HCT116 (cell line): ENCODE measurements at regions not wholly inside any gene's neighbourhood (a gene's known extent, or its start where the extent isn't known, plus 50 kb on each side); places are given as distances from the start of the nearest gene placed in this dataset.

Experiments
- ATAC-seq: fragments of 200-7000 bp; cut with Tn5 transposase; 2 replicates; pipeline ENCODE4 v1.9.1; 2020; ENCODE audit warnings: mild to moderate bottlenecking, moderate library complexity
- BruUV-seq: library from RNA; stranded (reverse); fragments of 400-500 nt; replicated peaks from 2 replicates; lab custom pipeline; 2021; lab: Mats Ljungman, UMichigan
- CTCF ChIA-PET: fragments of 300-600 bp; sonication (Branson Sonifier 250); formaldehyde crosslinking; loops from one replicate; lab custom pipeline; 2021; ENCODE audit warnings: antibody characterized with exemption; lab: Charles Lee
- POLR2A ChIA-PET: fragments of 300-600, 350-600 bp; sonication (Branson Sonifier 250); formaldehyde crosslinking; loops from one replicate; lab custom pipeline; 2021; ENCODE audit warnings: antibody characterized with exemption; lab: Charles Lee
- RAD21 ChIA-PET, 2 experiments: fragments of 300-600 bp; sonication (Branson Sonifier 250); formaldehyde crosslinking; loops; one replicate each; lab custom pipeline; 2023; ENCODE audit warnings: low total read pairs in 2 of 2; ENCODE audit not compliant: uncharacterized antibody in 2 of 2, unreplicated experiment in 2 of 2, low non-redundant PET in 1 of 2; lab: Charles Lee
- DNase-seq: peaks from one replicate; pipeline ENCODE4 v3.0.0-alpha.2; 2010; ENCODE audit warnings: low read depth, low spot score
- H2AFZ ChIP-seq: fragments of 200-600 bp; shearing (Covaris generic), sonication (generic); 2 replicates; pipeline ENCODE4 v1.6.1; 2017; ENCODE audit warnings: low read depth, mixed run types, mixed read lengths, antibody characterized with exemption, low read length; ENCODE audit not compliant: poor library complexity, severe bottlenecking
- H3K27ac ChIP-seq: 2 replicates; pipeline ENCODE4 v1.5.1; 2012; ENCODE audit warnings: low read depth, low read length
- H3K27me3 ChIP-seq: fragments of 200-600 bp; sonication (generic); 2 replicates; pipeline ENCODE4 v1.6.1; 2016; ENCODE audit warnings: mixed run types, low read length, mixed read lengths; ENCODE audit not compliant: insufficient read depth
- H3K36me3 ChIP-seq, 2 experiments: fragments of 200-500 bp in 1 of 2; fragments of 200-600 bp in 1 of 2; sonication (Bioruptor generic) in 1 of 2; sonication (generic) in 1 of 2; 2 replicates each; pipeline versions ENCODE4 v1.5.1 to v1.6.1; 2014 to 2016; ENCODE audit warnings: low read length in 2 of 2, inconsistent platforms in 1 of 2, mixed read lengths in 1 of 2, mixed run types in 1 of 2; ENCODE audit not compliant: insufficient read depth in 2 of 2, control insufficient read depth in 1 of 2
- H3K4me1 ChIP-seq, 2 experiments: fragments of 200-600 bp in 1 of 2; sonication (generic) in 1 of 2; 2 replicates each; pipeline versions ENCODE4 v1.5.1 to v1.6.1; 2012 to 2017; ENCODE audit warnings: low read length in 2 of 2, inconsistent platforms in 1 of 2, mild to moderate bottlenecking in 1 of 2, mixed read lengths in 1 of 2, mixed run types in 1 of 2, moderate library complexity in 1 of 2; ENCODE audit not compliant: insufficient read depth in 2 of 2, control insufficient read depth in 1 of 2
- H3K4me2 ChIP-seq: fragments of 200-600 bp; sonication (generic); 2 replicates; pipeline ENCODE4 v1.6.1; 2017; ENCODE audit warnings: mixed run types, low read length, mixed read lengths
- H3K4me3 ChIP-seq, 2 experiments: fragments of 200-600 bp in 1 of 2; sonication (generic) in 1 of 2; replicated peaks in 1 of 2; 2 replicates each; pipeline ENCODE4 v1.5.1; 2011 to 2016; ENCODE audit warnings: low read length in 2 of 2, control low read depth in 1 of 2, low read depth in 1 of 2, mild to moderate bottlenecking in 1 of 2, mixed read lengths in 1 of 2, mixed run types in 1 of 2
- H3K79me2 ChIP-seq: fragments of 200-600 bp; sonication (generic); 2 replicates; pipeline ENCODE4 v1.6.1; 2017; ENCODE audit warnings: mild to moderate bottlenecking, mixed run types, low read length, moderate library complexity, mixed read lengths; ENCODE audit not compliant: insufficient read depth
- H3K9ac ChIP-seq: fragments of 200-600 bp; sonication (generic); 2 replicates; pipeline ENCODE4 v1.6.1; 2016; ENCODE audit warnings: low read length, mixed read lengths
- H3K9me2 ChIP-seq: fragments of 200-600 bp; sonication (generic), shearing (Covaris generic); 2 replicates; pipeline ENCODE4 v1.6.1; 2017; ENCODE audit warnings: mixed run types, mild to moderate bottlenecking, moderate library complexity; ENCODE audit not compliant: insufficient read depth
- H3K9me3 ChIP-seq, 2 experiments: fragments of 200-500 bp in 1 of 2; fragments of 200-600 bp in 1 of 2; sonication (Bioruptor generic) in 1 of 2; sonication (generic) in 1 of 2; 2 replicates each; pipeline ENCODE4 v1.6.1; 2014 to 2017; ENCODE audit warnings: low read length in 2 of 2, mixed read lengths in 2 of 2, inconsistent platforms in 1 of 2, low read depth in 1 of 2, mild to moderate bottlenecking in 1 of 2, mixed run types in 1 of 2, moderate library complexity in 1 of 2; ENCODE audit not compliant: control insufficient read depth in 1 of 2, insufficient read depth in 1 of 2
- H4K20me1 ChIP-seq: fragments of 200-600 bp; sonication (generic), shearing (Covaris generic); 2 replicates; pipeline ENCODE4 v1.6.1; 2017; ENCODE audit warnings: mixed run types, mild to moderate bottlenecking, moderate library complexity; ENCODE audit not compliant: insufficient read depth
- CBX3 ChIP-seq: IDR thresholded peaks from 2 replicates; pipeline ENCODE4 v1.6.1; 2012; ENCODE audit warnings: low read depth
- CEBPB ChIP-seq: IDR thresholded peaks from 2 replicates; pipeline ENCODE4 v1.6.1; 2012; ENCODE audit warnings: low read depth
- EGR1 ChIP-seq: IDR thresholded peaks from 2 replicates; pipeline ENCODE4 v1.6.1; 2012; ENCODE audit warnings: low read depth
- ELF1 ChIP-seq: IDR thresholded peaks from 2 replicates; pipeline ENCODE4 v1.6.1; 2012; ENCODE audit warnings: low read depth, borderline replicate concordance
- EZH2 ChIP-seq: fragments of 200-600 bp; sonication (generic); IDR thresholded peaks from 2 replicates; pipeline ENCODE4 v1.6.1; 2017; ENCODE audit warnings: antibody characterized with exemption, mixed run types
- EZH2phosphoT487 ChIP-seq: fragments of 200-600 bp; IDR thresholded peaks from 2 replicates; pipeline ENCODE4 v1.6.1; 2018; ENCODE audit warnings: antibody characterized with exemption, borderline replicate concordance
- FOSL1 ChIP-seq: IDR thresholded peaks from 2 replicates; pipeline ENCODE4 v1.6.1; 2012; ENCODE audit warnings: low read depth
- JUND ChIP-seq: IDR thresholded peaks from 2 replicates; pipeline ENCODE4 v1.6.1; 2012
- MAX ChIP-seq: IDR thresholded peaks from 2 replicates; pipeline ENCODE4 v1.6.1; 2012
- POLR2A ChIP-seq: IDR thresholded peaks from 2 replicates; pipeline ENCODE4 v1.7.0; 2011; ENCODE audit warnings: borderline replicate concordance; ENCODE audit not compliant: insufficient read depth, insufficient read length; ENCODE audit errors: extremely low read depth
- RAD21 ChIP-seq: IDR thresholded peaks from 2 replicates; pipeline ENCODE4 v1.6.1; 2012; ENCODE audit warnings: low read depth, mild to moderate bottlenecking
- SIN3A ChIP-seq: IDR thresholded peaks from 2 replicates; pipeline ENCODE4 v1.6.1; 2012; ENCODE audit warnings: low read depth
- SP1 ChIP-seq: IDR thresholded peaks from 2 replicates; pipeline ENCODE4 v1.6.1; 2012; ENCODE audit warnings: low read depth
- SRF ChIP-seq: IDR thresholded peaks from 2 replicates; pipeline ENCODE4 v1.6.1; 2012; ENCODE audit warnings: low read depth
- TCF7L2 ChIP-seq: IDR thresholded peaks from 2 replicates; pipeline ENCODE4 v1.7.0; 2011; ENCODE audit warnings: borderline replicate concordance, inconsistent platforms; ENCODE audit not compliant: insufficient read depth, insufficient read length; ENCODE audit errors: extremely low read depth
- YY1 ChIP-seq: IDR thresholded peaks from 2 replicates; pipeline ENCODE4 v1.6.1; 2011; ENCODE audit warnings: low read length, low read depth, moderate library complexity, mild to moderate bottlenecking; ENCODE audit not compliant: insufficient replicate concordance; ENCODE audit errors: extremely low read depth
- ZFX ChIP-seq: fragments of 450-650 bp; IDR thresholded peaks from 2 replicates; pipeline ENCODE4 v1.6.1; 2017
- intact Hi-C: fragments of 100-400 bp; cut with micrococcal nuclease; formaldehyde crosslinking; loops from 2 replicates; pipeline ENCODE4 v1.10.0; 2022
- TF ChIP-seq, protein P1 (sequence below): IDR thresholded peaks from 2 replicates; pipeline ENCODE4 v1.6.1; 2011; ENCODE audit warnings: mild to moderate bottlenecking, low read length, moderate library complexity; ENCODE audit not compliant: insufficient replicate concordance; ENCODE audit errors: extremely low read depth
- TF ChIP-seq, protein P2 (sequence below), 3 experiments: fragments of 200-600 bp in 1 of 3; sonication (generic) in 1 of 3; IDR thresholded peaks in 2 of 3; conservative IDR thresholded peaks in 1 of 3; 2 replicates each; pipeline ENCODE4 v1.5.1; 2012 to 2017; ENCODE audit warnings: low read depth in 2 of 3, low read length in 2 of 3, antibody characterized with exemption in 1 of 3, borderline replicate concordance in 1 of 3, control low read depth in 1 of 3, mild to moderate bottlenecking in 1 of 3, mixed read lengths in 1 of 3, mixed run types in 1 of 3, moderate library complexity in 1 of 3; ENCODE audit not compliant: insufficient read depth in 1 of 3

DNA sequence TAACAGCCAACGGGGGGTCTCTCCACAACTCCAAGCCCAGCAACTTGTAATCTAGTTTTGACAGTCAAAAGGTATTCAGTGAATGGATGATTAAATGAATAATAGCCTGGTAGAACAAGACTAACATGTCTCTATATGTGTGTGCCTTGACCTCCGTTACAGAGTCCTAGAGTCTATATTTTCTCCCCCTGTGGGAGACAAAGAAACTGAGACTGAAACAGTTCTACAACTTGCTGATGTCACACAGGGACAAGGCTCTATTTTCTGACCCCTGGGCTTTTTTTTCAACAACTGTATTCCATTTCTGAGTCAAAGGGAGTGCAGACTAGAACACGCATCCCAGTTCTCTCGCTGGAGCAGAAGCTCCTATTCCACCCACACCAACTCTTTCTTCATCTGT lies 223.6 kb upstream of the AGAP1 start:
- no peak for DNase-seq
- Histone ChIP-seq H3K27me3 (no peaks in the 10 kb centered on the region), H3K9me2 (no peaks in the 10 kb centered on the region), H3K79me2 (no peaks in the 10 kb centered on the region), H3K27ac (no peak overlapping the region), H3K4me1 (peaks cover 0 to 5% of the 10 kb centered on the region in 2 experiments; a peak in 2 of 4 replicates), H3K9ac (no peak overlapping the region), H4K20me1 (no peaks in the 10 kb centered on the region), H2AFZ (no peak overlapping the region), H3K4me3 (no peak overlapping the region), H3K9me3 (no peaks in the 10 kb centered on the region), H3K4me2 (no peak overlapping the region), H3K36me3 (no peaks in the 10 kb centered on the region)
- no TSS peak for BruUV-seq
- ATAC-seq, result no peak
- RAD21 ChIA-PET, result no interaction called here
- POLR2A ChIA-PET, result no interaction called here
- CTCF ChIA-PET, result no interaction called here
- intact Hi-C loops, result no loop called here
- no peak for TF ChIP-seq MAX
- TF ChIP-seq JUND, result no peak
- no peak for TF ChIP-seq RAD21
- TF ChIP-seq EZH2, result no peak
- no peak for TF ChIP-seq CEBPB
- no peak for TF ChIP-seq ZFX
- TF ChIP-seq CBX3, result no peak
- TF ChIP-seq FOSL1, result no peak

GRCh38 chr2:235270956-235271355 lies 222.9 kb upstream of the AGAP1 start:
- CTCF ChIA-PET, result no interaction called here
- intact Hi-C loops, result no loop called here
- no peak overlapping the region for H3K27ac ChIP-seq
- peaks cover 0 to 5% of the 10 kb centered on the region in 2 experiments; a peak in 1 of 4 replicates for H3K4me1 ChIP-seq
- no peaks in the 10 kb centered on the region for H3K9me2 ChIP-seq
- TF ChIP-seq MAX (no peak), FOSL1 (no peak), YY1 (no peak), ELF1 (no peak), SIN3A (no peak), RAD21 (no peak), TCF7L2 (no peak), EZH2 (no peak), CEBPB (no peak), SRF (no peak), EZH2phosphoT487 (no peak), POLR2A (no peak), ZFX (no peak), EGR1 (no peak), SP1 (no peak)
- TF ChIP-seq, protein P1, sequence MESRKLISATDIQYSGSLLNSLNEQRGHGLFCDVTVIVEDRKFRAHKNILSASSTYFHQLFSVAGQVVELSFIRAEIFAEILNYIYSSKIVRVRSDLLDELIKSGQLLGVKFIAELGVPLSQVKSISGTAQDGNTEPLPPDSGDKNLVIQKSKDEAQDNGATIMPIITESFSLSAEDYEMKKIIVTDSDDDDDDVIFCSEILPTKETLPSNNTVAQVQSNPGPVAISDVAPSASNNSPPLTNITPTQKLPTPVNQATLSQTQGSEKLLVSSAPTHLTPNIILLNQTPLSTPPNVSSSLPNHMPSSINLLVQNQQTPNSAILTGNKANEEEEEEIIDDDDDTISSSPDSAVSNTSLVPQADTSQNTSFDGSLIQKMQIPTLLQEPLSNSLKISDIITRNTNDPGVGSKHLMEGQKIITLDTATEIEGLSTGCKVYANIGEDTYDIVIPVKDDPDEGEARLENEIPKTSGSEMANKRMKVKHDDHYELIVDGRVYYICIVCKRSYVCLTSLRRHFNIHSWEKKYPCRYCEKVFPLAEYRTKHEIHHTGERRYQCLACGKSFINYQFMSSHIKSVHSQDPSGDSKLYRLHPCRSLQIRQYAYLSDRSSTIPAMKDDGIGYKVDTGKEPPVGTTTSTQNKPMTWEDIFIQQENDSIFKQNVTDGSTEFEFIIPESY, result no peak
- TF ChIP-seq, protein P2, sequence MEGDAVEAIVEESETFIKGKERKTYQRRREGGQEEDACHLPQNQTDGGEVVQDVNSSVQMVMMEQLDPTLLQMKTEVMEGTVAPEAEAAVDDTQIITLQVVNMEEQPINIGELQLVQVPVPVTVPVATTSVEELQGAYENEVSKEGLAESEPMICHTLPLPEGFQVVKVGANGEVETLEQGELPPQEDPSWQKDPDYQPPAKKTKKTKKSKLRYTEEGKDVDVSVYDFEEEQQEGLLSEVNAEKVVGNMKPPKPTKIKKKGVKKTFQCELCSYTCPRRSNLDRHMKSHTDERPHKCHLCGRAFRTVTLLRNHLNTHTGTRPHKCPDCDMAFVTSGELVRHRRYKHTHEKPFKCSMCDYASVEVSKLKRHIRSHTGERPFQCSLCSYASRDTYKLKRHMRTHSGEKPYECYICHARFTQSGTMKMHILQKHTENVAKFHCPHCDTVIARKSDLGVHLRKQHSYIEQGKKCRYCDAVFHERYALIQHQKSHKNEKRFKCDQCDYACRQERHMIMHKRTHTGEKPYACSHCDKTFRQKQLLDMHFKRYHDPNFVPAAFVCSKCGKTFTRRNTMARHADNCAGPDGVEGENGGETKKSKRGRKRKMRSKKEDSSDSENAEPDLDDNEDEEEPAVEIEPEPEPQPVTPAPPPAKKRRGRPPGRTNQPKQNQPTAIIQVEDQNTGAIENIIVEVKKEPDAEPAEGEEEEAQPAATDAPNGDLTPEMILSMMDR (IDR thresholded peaks at IDR 0.05 in 2 of 3, conservative IDR thresholded peaks at IDR 0.05 in 1 of 3; ENCODE audit: borderline replicate concordance in 1 of 3, insufficient read depth in 1 of 3, low read depth in 2 of 3, low read length in 2 of 3), result no peak
- TF ChIP-seq, all 23 proteins: peak for 0
- H3K4me2 ChIP-seq, result no peak overlapping the region
- H3K4me3 ChIP-seq, result no peak overlapping the region
- H2AFZ ChIP-seq, result no peak overlapping the region
- H3K27me3 ChIP-seq, result no peaks in the 10 kb centered on the region
- H3K36me3 ChIP-seq, result no peaks in the 10 kb centered on the region
- RAD21 ChIA-PET, result no interaction called here
- DNase-seq (no peak), ATAC-seq (no peak)
- no peaks in the 10 kb centered on the region for H3K9me3 ChIP-seq
- POLR2A ChIA-PET, result no interaction called here
- BruUV-seq, result no TSS peak
- H3K9ac ChIP-seq, result no peak overlapping the region
- no peaks in the 10 kb centered on the region for H4K20me1 ChIP-seq
- no peaks in the 10 kb centered on the region for H3K79me2 ChIP-seq
